ENCODE measurements at regions not wholly inside any gene's neighbourhood (a gene's known extent, or its start where the extent isn't known, plus 50 kb on each side); places are given as distances from the start of the nearest gene placed in this dataset.

GRCh38 chr4:180932370-180933001, 1310.7 kb upstream of the TENM3 start:
- Histone ChIP-seq H3K14ac (replicated peaks; ENCODE audit: low read depth, low read length) (no peak overlapping the region), H3K36me3 (ENCODE audit: control insufficient read depth, insufficient read depth, low read length) (no peaks in the 10 kb centered on the region), H3K56ac (ENCODE audit: extremely low read depth, insufficient read depth, low read length) (0 out of 2 replicates have a peak overlapping the region, but pooled peaks have one; percentile 19), H3K18ac (ENCODE audit: low read depth, low read length) (no peak overlapping the region), H2AFZ (replicated peaks; ENCODE audit: low read length, poor library complexity) (no peak overlapping the region), H4K20me1 (ENCODE audit: insufficient read depth, low read length) (no peaks in the 10 kb centered on the region), H3K23ac (ENCODE audit: low read depth, low read length) (no peak overlapping the region), H3K27me3 (ENCODE audit: control insufficient read depth, insufficient read depth, low read length) (no peaks in the 10 kb centered on the region), H4K8ac (ENCODE audit: low read depth in 2 of 2, low read length in 2 of 2) (no peak overlapping the region), H3K4me3 (ENCODE audit: insufficient read depth, low read depth, low read length) (no peak overlapping the region), H2BK15ac (ENCODE audit: low read depth, low read length) (no peak overlapping the region), H3K4me1 (ENCODE audit: control insufficient read depth, insufficient read depth, low read length) (no peaks in the 10 kb centered on the region), H2BK120ac (ENCODE audit: low read depth, low read length) (no peak overlapping the region), H4K91ac (ENCODE audit: insufficient read depth, low read depth, low read length) (no peak overlapping the region), H3K9me3 (ENCODE audit: control insufficient read depth, insufficient read depth, low read length) (no peaks in the 10 kb centered on the region), H3K4me2 (ENCODE audit: low read depth, low read length) (no peak overlapping the region), H2BK20ac (ENCODE audit: low read depth, low read length) (no peak overlapping the region), H3K4ac (ENCODE audit: low read depth, low read length) (no peak overlapping the region), H2AK5ac (ENCODE audit: low read depth, low read length) (no peak overlapping the region), H3K27ac (ENCODE audit: insufficient read depth, low read length) (no peak overlapping the region), H3K79me1 (ENCODE audit: low read depth in 1 of 2, low read length in 2 of 2) (no peaks in the 10 kb centered on the region), H2AK9ac (replicated peaks; ENCODE audit: low read depth, low read length, poor library complexity) (no peak overlapping the region), H4K5ac (ENCODE audit: low read depth, low read length) (no peak overlapping the region), H3K9me1 (ENCODE audit: insufficient read depth, low read length) (no peaks in the 10 kb centered on the region), H3K9ac (ENCODE audit: low read depth, low read length) (no peak overlapping the region), H2BK5ac (ENCODE audit: low read depth, low read length, poor library complexity, severe bottlenecking) (no peak overlapping the region)
- no peak for TF ChIP-seq RFX5 (IDR thresholded peaks at IDR 0.05; ENCODE audit: low read depth, low read length)
- no peak for TF ChIP-seq FOS (IDR thresholded peaks at IDR 0.05; ENCODE audit: low read depth, low read length)
- no peak for TF ChIP-seq CHD1 (IDR thresholded peaks at IDR 0.05; ENCODE audit: low read depth, low read length)
- TF ChIP-seq MAFK (IDR thresholded peaks at IDR 0.05; ENCODE audit: low read depth, low read length) = no peak
- TF ChIP-seq SMC3 (IDR thresholded peaks at IDR 0.05; ENCODE audit: low read depth, low read length) = no peak
- no peak for TF ChIP-seq POLR2A (IDR thresholded peaks at IDR 0.05; ENCODE audit: low read depth, low read length)
- TF ChIP-seq CEBPB (IDR thresholded peaks at IDR 0.05; ENCODE audit: low read depth, low read length) = no peak
- no peak for TF ChIP-seq CTCF (conservative IDR thresholded peaks at IDR 0.05; ENCODE audit: low read depth, low read length)
- TF ChIP-seq USF2 (IDR thresholded peaks at IDR 0.05; ENCODE audit: low read depth, low read length) = no peak
- no peak for TF ChIP-seq MAZ (IDR thresholded peaks at IDR 0.05; ENCODE audit: borderline replicate concordance, low read depth, low read length)
- TF ChIP-seq BHLHE40 (IDR thresholded peaks at IDR 0.05; ENCODE audit: low read depth, low read length) = no peak
- no peak for TF ChIP-seq RAD21 (IDR thresholded peaks at IDR 0.05; ENCODE audit: low read length)
- TF ChIP-seq NFE2L2 (IDR thresholded peaks at IDR 0.05; ENCODE audit: low read depth, low read length) = no peak
- TF ChIP-seq RCOR1 (IDR thresholded peaks at IDR 0.05; ENCODE audit: insufficient replicate concordance, low read length) = no peak
- no peak for TF ChIP-seq MXI1 (IDR thresholded peaks at IDR 0.05; ENCODE audit: borderline replicate concordance, low read depth, low read length)
- no peak for TF ChIP-seq ELK1 (IDR thresholded peaks at IDR 0.05; ENCODE audit: borderline replicate concordance, low read depth, low read length)
- CTCF ChIA-PET = interaction anchor here (1.2 kb wide), 1 partner anchor 9 kb away, joined by 5 read pairs; no protein-coding TSS in a partner anchor
- DNase-seq = peak; percentile 46
- intact Hi-C loops (cut with micrococcal nuclease) (no loop called here), dilution Hi-C loops (cut with HindIII; ENCODE audit: low sequenced_read_pairs, unreplicated experiment) (no loop called here), in situ Hi-C loops (cut with MboI; ENCODE audit: low sequenced_read_pairs) (no loop called here)
- POLR2A ChIA-PET (ENCODE audit: unreplicated experiment) = no interaction called here
- WGBS, 2 experiments (ENCODE audit: extremely low coverage in 2 of 2, insufficient read length in 1 of 2) = no CpG with 5 or more reads among the region's 4 CpGs
- no TSS peak for BruUV-seq (replicated peaks)
- peak; percentile 67 for ATAC-seq (ENCODE audit: low read depth)

Measured in IMR-90 (cell line).